Fibroblast of peridontal ligament (primary cell): ENCODE measurements at regions not wholly inside any gene's neighbourhood (a gene's known extent, or its start where the extent isn't known, plus 50 kb on each side); places are given as distances from the start of the nearest gene placed in this dataset.
"Not testable (repeated sequence)": the region's sequence is repeated elsewhere in the genome, so short reads cannot be mapped to it uniquely, and the experiment has no call there.

Experiments
- DNase-seq: peaks from one replicate; pipeline ENCODE4 v3.0.0-alpha.2; 2010; ENCODE audit errors: extremely low read depth

DNA sequence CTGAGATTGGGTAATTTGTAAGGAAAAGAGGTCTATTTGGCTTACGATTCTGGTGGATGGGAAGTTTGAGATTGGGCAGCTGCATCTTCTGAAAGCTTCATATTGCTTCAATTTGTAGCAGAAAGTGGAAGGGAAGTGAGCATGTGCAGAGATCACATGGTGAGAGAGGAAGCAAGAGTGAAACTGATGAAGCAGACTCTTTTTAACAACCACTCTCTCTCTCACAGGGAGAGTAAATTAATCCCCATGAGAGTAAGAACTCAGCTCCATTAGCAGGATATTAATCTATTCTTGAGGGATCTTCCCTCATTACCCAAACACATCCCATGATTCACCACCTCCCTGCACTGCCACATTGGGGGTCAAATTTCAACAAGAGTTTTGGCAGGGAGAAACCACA, 298.5 kb upstream of the CELF4 start:
- DNase-seq: no peak

DNA sequence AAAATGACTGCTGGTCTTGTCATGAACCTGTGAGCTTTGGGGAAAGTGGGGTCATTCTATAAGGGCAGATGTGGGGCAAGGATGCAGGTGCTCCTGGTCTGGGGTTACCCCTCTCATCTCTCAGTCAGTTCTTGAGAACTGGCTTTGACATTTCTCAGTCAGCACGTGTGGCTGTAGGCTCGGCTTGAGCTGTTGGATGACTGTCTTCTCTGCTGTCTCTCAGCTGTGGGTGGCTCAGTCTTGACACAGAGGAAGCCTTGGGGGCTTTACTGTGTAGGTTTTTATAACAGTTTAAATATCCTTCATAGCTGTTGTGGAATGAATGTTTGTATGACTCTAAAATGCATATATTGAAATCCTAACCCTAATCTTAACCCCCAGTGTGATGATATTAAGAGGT, 296.4 kb upstream of the CELF4 start:
- DNase-seq: no peak

GRCh38 chr18:37854396-37854795, 288.8 kb upstream of the CELF4 start:
- no peak for DNase-seq

DNA sequence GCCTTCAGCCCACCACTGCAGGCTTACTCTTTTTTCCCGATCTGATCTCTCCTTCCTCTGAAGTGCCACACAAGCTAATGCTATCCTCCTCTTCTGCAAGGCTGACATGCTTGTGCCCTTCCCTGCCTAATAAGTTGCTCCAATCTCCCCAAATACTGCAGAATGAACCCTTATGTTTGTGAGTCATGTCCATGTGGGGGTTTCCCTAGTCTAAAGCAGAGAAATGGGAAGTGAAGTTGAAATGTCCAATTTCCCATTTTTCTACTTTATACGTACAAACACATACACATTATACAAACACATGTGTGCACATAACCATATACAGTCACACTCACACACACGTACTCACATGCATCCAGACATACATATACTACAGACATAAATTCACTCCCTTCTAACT, 288.1 kb upstream of the CELF4 start:
- no peak for DNase-seq

GRCh38 chr18:37852464-37852863, 286.9 kb upstream of the CELF4 start:
- DNase-seq: no peak

DNA sequence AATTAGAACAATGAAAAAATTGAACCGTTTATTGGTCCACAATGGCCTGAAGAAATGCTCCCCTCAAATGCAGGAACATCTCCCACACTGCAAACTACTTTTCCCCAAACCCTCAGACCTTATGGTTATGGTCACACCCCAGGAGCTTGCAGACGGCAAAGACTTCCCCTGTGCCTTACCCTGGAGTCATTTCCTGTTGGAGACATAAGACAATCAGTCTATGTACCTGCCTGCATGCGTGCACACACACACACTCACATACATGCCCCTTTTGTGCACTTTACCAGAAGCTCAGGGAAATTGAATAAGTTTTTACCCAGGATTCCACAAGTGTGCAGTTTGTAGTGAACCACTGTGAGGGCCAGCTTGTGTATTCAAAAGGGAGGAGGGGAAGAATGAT, 281.9 kb upstream of the CELF4 start:
- no peak for DNase-seq

DNA sequence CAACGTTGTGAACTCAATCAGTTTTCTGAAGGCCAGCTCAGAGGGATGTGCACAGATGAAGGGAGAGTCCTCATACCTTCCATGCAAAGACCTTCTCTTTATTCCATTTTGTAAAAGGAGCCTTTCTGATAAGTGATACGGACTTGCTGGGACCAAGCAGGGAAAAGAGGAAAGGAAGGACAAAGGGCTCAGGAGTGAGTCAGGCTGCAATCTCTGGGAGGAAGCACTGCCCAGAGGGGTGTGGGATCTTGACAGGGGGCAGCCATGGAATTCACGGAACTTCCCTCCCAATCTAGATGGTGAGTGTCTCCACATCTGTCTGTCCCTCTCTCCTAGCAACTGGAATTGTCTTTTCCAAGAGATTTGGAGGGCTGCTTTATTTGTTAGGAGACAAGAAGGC, 281.4 kb upstream of the CELF4 start:
- DNase-seq: no peak

- DNase-seq: no peak
Observed at GRCh38 chr18:37845498-37845897, 279.9 kb upstream of the CELF4 start.

DNA sequence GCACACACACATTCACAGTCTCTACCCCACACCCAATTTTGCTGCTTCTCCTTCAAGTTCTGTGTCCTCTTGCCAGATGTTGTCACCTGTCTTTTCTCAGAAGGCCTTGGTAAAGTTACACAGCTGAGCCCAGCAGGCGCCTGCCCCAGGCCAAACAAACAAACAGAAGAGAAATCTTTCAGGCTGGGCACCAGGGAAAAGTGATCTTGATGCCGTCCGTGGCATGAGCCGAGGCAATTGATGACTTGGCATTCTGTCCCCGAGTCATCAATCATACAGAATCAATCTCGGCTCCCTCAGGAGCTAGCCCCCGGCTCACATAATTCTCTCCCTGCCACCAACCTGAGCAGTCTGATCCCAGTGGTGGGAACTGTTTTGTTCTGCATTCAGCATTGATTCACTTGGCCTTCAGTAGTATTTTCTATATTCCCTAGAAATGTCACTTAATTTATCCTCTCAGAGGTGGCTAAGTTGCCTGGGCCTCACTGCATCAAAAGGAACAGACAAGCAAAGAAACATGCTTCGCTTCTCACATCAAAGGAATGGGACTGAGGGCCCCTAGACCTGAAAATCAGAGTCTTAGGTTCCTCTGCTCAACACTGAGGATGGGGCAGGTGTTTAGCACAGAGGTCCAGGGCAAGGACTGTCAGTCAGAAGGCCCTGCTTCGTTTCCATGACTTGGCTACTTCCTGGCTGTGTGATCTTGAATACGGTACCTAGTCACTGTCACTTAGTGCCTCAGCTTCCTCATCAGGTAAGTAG, 278.8 kb upstream of the CELF4 start:
- DNase-seq: no peak

DNA sequence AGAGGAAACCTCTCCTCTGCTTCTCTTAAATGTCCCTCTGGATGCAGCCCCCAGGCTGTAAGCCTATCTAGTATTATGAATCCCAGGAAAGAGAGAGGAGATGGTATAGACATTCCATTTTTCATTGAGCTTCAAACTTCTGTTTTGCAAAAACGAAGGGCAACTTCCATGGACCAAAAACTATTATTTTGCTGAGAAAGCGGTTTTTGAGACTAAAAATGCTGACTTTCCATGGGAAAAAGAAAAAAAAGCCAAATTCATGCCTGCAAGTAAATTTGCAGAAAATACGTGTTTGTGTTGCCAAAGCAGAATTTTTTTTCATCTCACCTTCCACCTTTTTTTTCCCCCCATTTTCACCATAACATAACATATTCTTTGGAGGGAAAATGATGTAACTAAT, 272.5 kb upstream of the CELF4 start:
- DNase-seq: no peak

- no peak for DNase-seq
Observed at GRCh38 chr18:37836071-37836970, 270.7 kb upstream of the CELF4 start.

DNA sequence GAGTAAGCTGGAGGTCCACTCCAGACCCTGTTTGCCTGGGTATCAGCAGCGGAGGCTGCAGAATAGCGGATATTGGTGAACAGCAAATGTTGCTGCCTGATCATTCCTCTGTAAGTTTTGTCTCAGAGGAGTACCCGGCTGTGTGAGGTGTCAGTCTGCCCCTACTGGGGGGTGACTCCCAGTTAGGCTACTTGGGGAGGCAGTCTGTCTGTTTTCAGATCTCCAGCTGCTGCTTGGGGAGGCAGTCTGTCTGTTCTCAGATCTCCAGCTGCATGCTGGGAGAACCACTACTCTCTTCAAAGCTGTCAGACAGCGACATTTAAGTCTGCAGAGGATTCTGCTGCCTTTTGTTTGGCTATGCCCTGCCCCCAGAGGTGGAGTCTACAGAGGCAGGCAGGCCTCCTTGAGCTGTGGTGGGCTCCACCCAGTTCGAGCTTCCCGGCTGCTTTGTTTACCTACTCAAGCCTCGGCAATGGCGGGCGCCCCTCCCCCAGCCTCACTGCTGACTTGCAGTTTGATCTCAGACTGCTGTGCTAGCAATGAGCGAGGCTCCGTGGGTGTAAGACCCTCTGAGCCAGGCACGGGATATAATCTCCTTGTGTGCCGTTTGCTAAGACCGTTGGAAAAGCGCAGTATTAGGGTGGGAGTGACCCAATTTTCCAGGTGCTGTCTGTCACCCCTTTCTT, 266.6 kb upstream of the CELF4 start:
- DNase-seq: not testable (repeated sequence)

- no peak for DNase-seq
Observed at GRCh38 chr18:37812961-37813360, 247.4 kb upstream of the CELF4 start.

DNA sequence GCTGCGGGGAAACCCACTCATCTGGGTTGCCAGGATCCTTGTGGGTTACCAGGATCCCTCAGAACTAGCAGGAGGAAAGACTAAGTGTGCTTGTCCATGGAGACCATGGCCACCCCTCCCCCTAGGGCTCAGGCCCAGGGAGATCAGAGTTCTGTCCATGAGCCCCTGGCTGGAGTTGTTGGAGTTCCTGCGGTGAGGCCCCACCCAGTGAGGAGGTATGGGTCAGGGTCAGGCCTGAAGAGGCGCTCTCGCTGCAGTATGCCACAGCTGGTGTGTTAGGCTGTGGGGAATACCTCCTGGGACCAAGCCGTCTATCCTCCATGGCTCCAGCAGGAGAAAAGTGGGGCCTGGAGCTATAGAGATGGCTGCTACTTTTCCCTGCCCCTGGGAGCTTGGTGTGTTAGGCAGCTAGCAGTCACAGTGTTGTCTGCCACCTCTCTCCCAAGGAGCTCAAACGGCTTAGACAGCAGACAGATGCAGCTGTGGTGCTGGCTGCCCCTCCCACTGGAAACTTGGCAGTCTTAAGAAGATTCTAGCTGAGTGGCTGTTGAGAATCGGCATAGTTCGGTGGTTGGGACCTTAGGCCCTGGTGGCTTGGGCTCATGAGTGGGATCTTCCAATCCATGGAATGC, 240.3 kb upstream of the CELF4 start:
- DNase-seq: no peak

GRCh38 chr18:37796823-37797349, 231.3 kb upstream of the CELF4 start:
- no peak for DNase-seq

- no peak for DNase-seq
Observed at GRCh38 chr18:37787452-37787851, 221.9 kb upstream of the CELF4 start.

GRCh38 chr18:37783771-37784170, 218.2 kb upstream of the CELF4 start:
- DNase-seq: no peak

DNA sequence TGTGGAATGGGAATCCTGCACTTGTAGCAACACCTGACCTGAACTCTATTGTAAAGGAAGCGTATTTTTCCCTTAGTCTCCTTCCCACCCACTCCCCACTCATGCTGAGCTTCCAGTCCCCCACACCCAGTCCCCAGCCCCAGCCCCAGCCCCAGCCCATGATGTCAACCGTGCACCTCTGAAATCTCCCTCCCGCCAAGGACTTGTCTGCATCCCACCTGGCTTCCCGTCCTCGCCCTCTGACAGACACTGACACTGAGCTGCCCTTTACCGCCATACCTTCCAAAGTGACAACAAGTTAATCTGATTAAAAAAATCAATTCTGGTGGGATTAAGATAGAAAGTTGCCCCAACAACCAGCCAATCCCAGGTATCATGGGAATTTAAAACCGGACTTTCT, 213.6 kb upstream of the CELF4 start:
- DNase-seq: no peak

GRCh38 chr18:37778417-37779165, 213.0 kb upstream of the CELF4 start:
- DNase-seq: no peak

DNA sequence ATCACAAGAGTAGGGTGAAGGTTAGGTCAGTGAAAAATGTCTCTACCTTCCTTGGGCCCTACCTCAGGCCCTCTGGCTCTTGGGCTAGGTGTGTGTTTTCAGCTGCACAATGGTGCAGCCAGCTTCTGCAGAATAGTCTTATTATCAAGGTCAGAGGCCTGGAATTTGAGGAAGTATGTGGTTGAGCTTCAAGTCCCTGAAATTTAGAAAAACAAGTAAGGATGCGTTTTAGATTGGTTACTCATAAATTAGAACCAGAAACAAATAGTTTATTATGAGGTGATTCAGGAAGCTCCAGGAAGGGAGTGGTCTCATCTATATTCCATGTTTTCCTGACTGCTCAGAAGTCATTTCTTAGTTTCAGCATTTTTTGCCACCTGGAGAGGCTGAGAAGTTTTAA, 204.2 kb upstream of the CELF4 start:
- no peak for DNase-seq
